Adipose tissue (tissue), 3 donors: ENCODE measurements at regions not wholly inside any gene's neighbourhood (a gene's known extent, or its start where the extent isn't known, plus 50 kb on each side); places are given as distances from the start of the nearest gene placed in this dataset.

ENCODE experiments used
- H3K27ac ChIP-seq: one replicate; pipeline ENCODE4 v1.5.1; 2013; ENCODE audit warnings: low read depth, low read length
- WGBS, 3 donors: extraction: QIAGEN DNeasy Blood & Tissue Kit; methylation state at CpG; one replicate each; pipeline ENCODE4 v1.1.7; 2013; 5-methylcytosine and 5-hydroxymethylcytosine counted together
- donor health status: healthy with polysubstance abuse.
- donor health status: Bipolar disorder and iron deficiency.
- donor health status: healthy.

GRCh38 chr15:62533687-62534086 is 368.6 kb upstream of the C2CD4B start:
- H3K27ac ChIP-seq: no peak overlapping the region
- WGBS, 3 donors: 80 to 94% (median 87%) methylated on average over 1 of the region's 1 CpG

GRCh38 chr15:62534996-62535395 is 369.9 kb upstream of the C2CD4B start:
- no peak overlapping the region for H3K27ac ChIP-seq
- 63 to 84% (median 67%) methylated on average over 2 of the region's 2 CpGs for WGBS, 3 donors

- 94 to 97% (median 96%) methylated on average over 1 of the region's 1 CpG for WGBS, 3 donors
- no peak overlapping the region for H3K27ac ChIP-seq
Observed at GRCh38 chr15:62539236-62539635, 374.2 kb upstream of the C2CD4B start.

GRCh38 chr15:62541250-62541649 is 376.2 kb upstream of the C2CD4B start:
- WGBS, 3 donors: 76 to 89% (median 79%) methylated on average over 4 of the region's 4 CpGs

GRCh38 chr15:62541846-62542245 is 376.8 kb upstream of the C2CD4B start:
- WGBS, 3 donors: 83 to 93% (median 86%) methylated on average over 6 of the region's 6 CpGs
- H3K27ac ChIP-seq: no peak overlapping the region

More at GRCh38 chr15:62541250-62541649, 376.2 kb upstream of the C2CD4B start:
- no peak overlapping the region for H3K27ac ChIP-seq

GRCh38 chr15:62544446-62544845 is 379.4 kb upstream of the C2CD4B start:
- 86 to 94% (median 87%) methylated on average over 3 of the region's 3 CpGs for WGBS, 3 donors
- no peak overlapping the region for H3K27ac ChIP-seq

- H3K27ac ChIP-seq: no peak overlapping the region
- WGBS, 3 donors: 48 to 63% (median 48%) methylated on average over 4 of the region's 4 CpGs
Observed at GRCh38 chr15:62545467-62546227, 380.6 kb upstream of the C2CD4B start.

- WGBS, 3 donors: 67 to 83% (median 78%) methylated on average over 4 of the region's 4 CpGs
- no peak overlapping the region for H3K27ac ChIP-seq
Observed at GRCh38 chr15:62546628-62547027, 381.5 kb upstream of the C2CD4B start.

- H3K27ac ChIP-seq: no peak overlapping the region
- WGBS, 3 donors: 78 to 87% (median 86%) methylated on average over 3 of the region's 3 CpGs
Observed at GRCh38 chr15:62547584-62547983, 382.5 kb upstream of the C2CD4B start.

GRCh38 chr15:62549345-62549970 is 384.4 kb upstream of the C2CD4B start:
- no peak overlapping the region for H3K27ac ChIP-seq
- 82 to 86% (median 83%) methylated on average over 5 of the region's 5 CpGs for WGBS, 3 donors

- H3K27ac ChIP-seq: no peak overlapping the region
- WGBS, 3 donors: 58 to 67% (median 61%) methylated on average over 3 of the region's 3 CpGs
Observed at GRCh38 chr15:62550106-62550505, 385.0 kb upstream of the C2CD4B start.

GRCh38 chr15:62552444-62552843 is 387.4 kb upstream of the C2CD4B start:
- H3K27ac ChIP-seq: no peak overlapping the region

- no peak overlapping the region for H3K27ac ChIP-seq
- 63 to 72% (median 70%) methylated on average over 2 of the region's 2 CpGs for WGBS, 3 donors
Observed at GRCh38 chr15:62553911-62554563, 389.0 kb upstream of the C2CD4B start.

- no peak overlapping the region for H3K27ac ChIP-seq
- WGBS, 3 donors: 52 to 78% (median 60%) methylated on average over 8 of the region's 8 CpGs
Observed at GRCh38 chr15:62558640-62559380, 393.7 kb upstream of the C2CD4B start.

- no peak overlapping the region for H3K27ac ChIP-seq
- 48 to 67% (median 62%) methylated on average over 1 of the region's 1 CpG for WGBS, 3 donors
Observed at GRCh38 chr15:62559381-62559733, 394.3 kb upstream of the C2CD4B start.

- H3K27ac ChIP-seq: no peak overlapping the region
Observed at GRCh38 chr15:62561059-62561519, 396.0 kb upstream of the C2CD4B start.

GRCh38 chr15:62561571-62561970 is 396.5 kb upstream of the C2CD4B start:
- no peak overlapping the region for H3K27ac ChIP-seq
- WGBS, 3 donors: 72 to 85% (median 74%) methylated on average over 8 of the region's 8 CpGs

More at GRCh38 chr15:62561059-62561519, 396.0 kb upstream of the C2CD4B start:
- WGBS, 3 donors: 68 to 81% (median 71%) methylated on average over 11 of the region's 11 CpGs

GRCh38 chr15:62564886-62565633 is 400.0 kb upstream of the C2CD4B start:
- WGBS, 3 donors: 72 to 82% (median 76%) methylated on average over 4 of the region's 4 CpGs
- no peak overlapping the region for H3K27ac ChIP-seq
